22Rv1 (cell line): ENCODE measurements at regions not wholly inside any gene's neighbourhood (a gene's known extent, or its start where the extent isn't known, plus 50 kb on each side); places are given as distances from the start of the nearest gene placed in this dataset.

Experiments
- CTCF ChIP-seq: fragments of 450-650 bp; IDR thresholded peaks from 2 replicates; pipeline ENCODE4 v1.5.1; 2017; ENCODE audit warnings: mild to moderate bottlenecking
- ZFX ChIP-seq: fragments of 450-650 bp; IDR thresholded peaks from 2 replicates; pipeline ENCODE4 v1.6.1; 2017; ENCODE audit warnings: antibody characterized with exemption, borderline replicate concordance

GRCh38 chr15:98447069-98447468 is 201.3 kb upstream of the IGF1R start:
- no peak for TF ChIP-seq CTCF
- TF ChIP-seq ZFX = no peak
